Choroid plexus epithelial cell (primary cell): ENCODE measurements at regions not wholly inside any gene's neighbourhood (a gene's known extent, or its start where the extent isn't known, plus 50 kb on each side); places are given as distances from the start of the nearest gene placed in this dataset.
A peak's percentile ranks its signal among the peaks of the same experiment; 100 is the strongest.

Experiments
- DNase-seq: peaks from one replicate; pipeline ENCODE4 v3.0.0-alpha.2; 2010; ENCODE audit warnings: low read depth
- H3K4me3 ChIP-seq: 2 replicates; pipeline ENCODE4 v1.5.1; 2011; ENCODE audit warnings: low read depth, mild to moderate bottlenecking, control low read depth, low read length, moderate library complexity
- TF ChIP-seq, protein P1 (sequence below): conservative IDR thresholded peaks from 2 replicates; pipeline ENCODE4 v1.5.1; 2011; ENCODE audit warnings: low read depth, mild to moderate bottlenecking, control low read depth, inconsistent platforms, low read length, moderate library complexity

DNA sequence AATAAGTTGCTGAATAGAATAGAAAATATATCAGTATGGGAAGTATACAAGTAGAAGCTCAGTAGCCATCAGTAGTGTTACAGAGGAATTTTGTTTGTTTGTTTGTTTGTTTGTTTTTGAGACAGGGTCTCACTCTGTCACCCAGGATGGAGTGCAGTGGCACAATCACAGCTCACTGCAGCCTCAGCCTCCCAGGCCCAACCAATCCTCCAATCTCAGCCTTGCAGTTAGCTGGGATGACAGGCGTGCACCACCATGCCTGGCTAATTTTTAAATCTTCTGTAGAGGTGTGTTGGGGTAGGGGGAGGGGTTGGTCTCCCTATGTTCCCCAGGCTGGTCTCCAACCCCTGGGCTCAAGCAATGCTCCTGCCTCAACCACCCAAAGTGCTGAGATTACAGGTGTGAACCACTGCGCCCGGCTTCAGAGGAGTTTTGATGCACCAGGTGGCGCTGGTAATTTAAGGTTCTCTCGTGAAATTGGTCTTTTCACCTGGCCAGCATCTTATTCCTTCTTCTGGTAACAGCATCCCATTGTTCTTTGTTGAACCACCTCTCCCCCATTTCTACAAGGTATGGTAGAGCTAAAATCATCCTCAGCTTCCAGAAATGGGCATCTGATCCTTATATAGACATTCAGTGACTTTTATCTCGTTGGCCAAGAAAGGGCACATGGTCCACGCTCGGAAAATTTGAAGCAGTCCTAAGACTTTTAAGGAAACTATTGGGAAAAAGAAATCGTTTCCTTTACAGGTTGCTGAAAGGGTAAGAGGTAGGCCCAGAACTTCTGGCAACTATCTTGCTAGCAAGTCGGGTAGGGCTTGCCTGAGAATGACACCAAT is 157.1 kb downstream of the ARRDC3 start:
- DNase-seq, result no peak
- TF ChIP-seq, protein P1, sequence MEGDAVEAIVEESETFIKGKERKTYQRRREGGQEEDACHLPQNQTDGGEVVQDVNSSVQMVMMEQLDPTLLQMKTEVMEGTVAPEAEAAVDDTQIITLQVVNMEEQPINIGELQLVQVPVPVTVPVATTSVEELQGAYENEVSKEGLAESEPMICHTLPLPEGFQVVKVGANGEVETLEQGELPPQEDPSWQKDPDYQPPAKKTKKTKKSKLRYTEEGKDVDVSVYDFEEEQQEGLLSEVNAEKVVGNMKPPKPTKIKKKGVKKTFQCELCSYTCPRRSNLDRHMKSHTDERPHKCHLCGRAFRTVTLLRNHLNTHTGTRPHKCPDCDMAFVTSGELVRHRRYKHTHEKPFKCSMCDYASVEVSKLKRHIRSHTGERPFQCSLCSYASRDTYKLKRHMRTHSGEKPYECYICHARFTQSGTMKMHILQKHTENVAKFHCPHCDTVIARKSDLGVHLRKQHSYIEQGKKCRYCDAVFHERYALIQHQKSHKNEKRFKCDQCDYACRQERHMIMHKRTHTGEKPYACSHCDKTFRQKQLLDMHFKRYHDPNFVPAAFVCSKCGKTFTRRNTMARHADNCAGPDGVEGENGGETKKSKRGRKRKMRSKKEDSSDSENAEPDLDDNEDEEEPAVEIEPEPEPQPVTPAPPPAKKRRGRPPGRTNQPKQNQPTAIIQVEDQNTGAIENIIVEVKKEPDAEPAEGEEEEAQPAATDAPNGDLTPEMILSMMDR, result peak; percentile 50
- no peak overlapping the region for H3K4me3 ChIP-seq

- DNase-seq, result no peak
- H3K4me3 ChIP-seq, result no peak overlapping the region
- TF ChIP-seq, protein P1, result no peak
These were observed 158.1 kb downstream of the ARRDC3 start for GRCh38 chr5:91224969-91225368.

GRCh38 chr5:91224456-91224855 is 158.7 kb downstream of the ARRDC3 start:
- H3K4me3 ChIP-seq, result no peak overlapping the region
- TF ChIP-seq, protein P1, result no peak
- peak; percentile 66 for DNase-seq

DNA sequence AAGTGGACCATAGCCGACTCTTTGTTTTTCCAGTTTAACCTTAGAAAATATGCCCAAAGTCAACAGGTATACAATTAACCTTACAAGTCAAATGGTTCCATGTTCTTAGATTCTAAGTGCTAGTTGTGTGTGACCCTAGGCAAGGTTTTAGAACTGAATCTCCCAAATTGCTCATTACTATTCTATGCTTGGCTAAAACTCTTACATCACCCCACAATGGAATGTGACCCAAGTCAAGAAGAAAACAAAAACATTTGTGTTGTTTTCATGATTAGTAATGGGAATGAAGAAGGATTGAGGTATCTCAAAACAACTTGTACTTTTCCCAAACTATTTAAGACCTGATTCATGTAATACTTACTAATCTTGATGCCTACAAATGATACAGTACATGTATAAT is 159.2 kb downstream of the ARRDC3 start:
- H3K4me3 ChIP-seq, result no peak overlapping the region
- DNase-seq, result peak; percentile 44
- TF ChIP-seq, protein P1, result no peak

DNA sequence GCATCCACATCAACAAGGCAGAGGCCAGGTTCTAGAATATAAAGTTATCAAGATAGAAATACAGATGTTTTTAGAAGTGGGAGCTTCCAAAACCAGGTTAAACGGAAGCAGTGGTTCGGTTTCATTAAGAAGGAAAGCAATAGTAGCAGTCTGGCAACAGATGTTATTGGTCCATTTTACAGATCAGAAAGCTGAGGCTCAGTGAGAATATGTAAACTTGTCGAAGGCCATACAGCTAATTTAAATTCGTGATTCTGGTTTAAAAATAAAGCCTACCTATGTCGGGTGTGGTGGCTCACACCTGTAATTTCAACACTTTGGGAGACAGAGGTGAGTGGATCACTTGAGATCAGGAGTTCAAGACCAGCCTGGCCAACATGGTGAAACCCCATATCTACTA is 160.6 kb downstream of the ARRDC3 start:
- H3K4me3 ChIP-seq, result no peak overlapping the region
- TF ChIP-seq, protein P1, result no peak
- no peak for DNase-seq

- no peak overlapping the region for H3K4me3 ChIP-seq
- DNase-seq, result no peak
- TF ChIP-seq, protein P1, result no peak
These were observed 161.2 kb downstream of the ARRDC3 start for GRCh38 chr5:91221917-91222316.
